ENCODE measurements at regions not wholly inside any gene's neighbourhood (a gene's known extent, or its start where the extent isn't known, plus 50 kb on each side); places are given as distances from the start of the nearest gene placed in this dataset.

DNA sequence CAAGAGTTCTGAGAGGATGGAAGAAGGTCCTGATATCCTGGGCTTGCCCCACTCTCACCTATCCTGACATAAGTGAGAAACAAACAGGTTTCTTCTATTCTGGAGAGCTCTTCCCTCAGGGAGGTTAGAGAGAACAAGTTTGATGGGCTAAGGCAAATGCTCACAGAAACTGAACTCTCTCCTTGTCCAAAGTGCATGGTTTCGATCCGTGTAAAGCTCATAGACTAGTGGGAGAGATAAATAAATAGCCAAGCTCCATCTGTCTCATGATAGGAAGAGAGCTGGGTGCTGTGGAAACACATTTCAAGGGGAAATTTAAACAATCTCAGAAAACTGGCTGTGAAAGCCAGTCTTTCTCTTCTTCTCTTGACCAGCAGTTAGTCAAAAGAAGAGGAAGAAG is 459.5 kb upstream of the LARGE1 start:
- BruUV-seq (replicated peaks): no TSS peak

DNA sequence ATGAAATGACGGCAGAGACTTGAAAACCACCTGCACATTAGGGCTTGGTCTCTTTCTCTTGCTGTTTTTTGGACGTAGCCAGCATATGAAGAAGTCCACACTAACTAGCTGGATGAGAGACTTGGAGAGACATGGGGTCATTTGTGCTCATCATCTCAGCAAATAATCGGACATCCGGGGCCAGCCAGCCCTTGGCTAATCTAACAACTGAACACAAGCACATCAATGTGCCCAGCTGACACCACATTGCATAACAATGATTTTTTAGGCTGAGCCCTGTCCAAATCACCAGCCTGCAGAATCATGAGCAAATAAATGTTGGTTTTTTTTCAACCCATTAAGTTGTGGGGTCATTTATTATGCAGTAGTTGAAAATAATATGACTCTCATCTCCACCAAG is 460.3 kb upstream of the LARGE1 start:
- CTCF ChIA-PET: no interaction called here
- TF ChIP-seq, protein P1, sequence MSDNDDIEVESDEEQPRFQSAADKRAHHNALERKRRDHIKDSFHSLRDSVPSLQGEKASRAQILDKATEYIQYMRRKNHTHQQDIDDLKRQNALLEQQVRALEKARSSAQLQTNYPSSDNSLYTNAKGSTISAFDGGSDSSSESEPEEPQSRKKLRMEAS (IDR thresholded peaks at IDR 0.05): no peak
- no peak for TF ChIP-seq POLR2AphosphoS5 (IDR thresholded peaks at IDR 0.05; ENCODE audit: low read depth, low read length)
- no peak for TF ChIP-seq FOSL1 (IDR thresholded peaks at IDR 0.05; ENCODE audit: low read depth)
- TF ChIP-seq, protein P2, sequence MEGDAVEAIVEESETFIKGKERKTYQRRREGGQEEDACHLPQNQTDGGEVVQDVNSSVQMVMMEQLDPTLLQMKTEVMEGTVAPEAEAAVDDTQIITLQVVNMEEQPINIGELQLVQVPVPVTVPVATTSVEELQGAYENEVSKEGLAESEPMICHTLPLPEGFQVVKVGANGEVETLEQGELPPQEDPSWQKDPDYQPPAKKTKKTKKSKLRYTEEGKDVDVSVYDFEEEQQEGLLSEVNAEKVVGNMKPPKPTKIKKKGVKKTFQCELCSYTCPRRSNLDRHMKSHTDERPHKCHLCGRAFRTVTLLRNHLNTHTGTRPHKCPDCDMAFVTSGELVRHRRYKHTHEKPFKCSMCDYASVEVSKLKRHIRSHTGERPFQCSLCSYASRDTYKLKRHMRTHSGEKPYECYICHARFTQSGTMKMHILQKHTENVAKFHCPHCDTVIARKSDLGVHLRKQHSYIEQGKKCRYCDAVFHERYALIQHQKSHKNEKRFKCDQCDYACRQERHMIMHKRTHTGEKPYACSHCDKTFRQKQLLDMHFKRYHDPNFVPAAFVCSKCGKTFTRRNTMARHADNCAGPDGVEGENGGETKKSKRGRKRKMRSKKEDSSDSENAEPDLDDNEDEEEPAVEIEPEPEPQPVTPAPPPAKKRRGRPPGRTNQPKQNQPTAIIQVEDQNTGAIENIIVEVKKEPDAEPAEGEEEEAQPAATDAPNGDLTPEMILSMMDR (IDR thresholded peaks at IDR 0.05 in 2 of 3, conservative IDR thresholded peaks at IDR 0.05 in 1 of 3; ENCODE audit: borderline replicate concordance in 1 of 3, insufficient read depth in 1 of 3, low read depth in 2 of 3, low read length in 2 of 3): no peak
- no peak for TF ChIP-seq RAD21 (IDR thresholded peaks at IDR 0.05; ENCODE audit: low read depth)
- no peak for TF ChIP-seq JUND (IDR thresholded peaks at IDR 0.05)
- no peak for TF ChIP-seq CBX3 (IDR thresholded peaks at IDR 0.05; ENCODE audit: low read depth)
- no peak for TF ChIP-seq POLR2A (IDR thresholded peaks at IDR 0.05; ENCODE audit: borderline replicate concordance, extremely low read depth, insufficient read depth, insufficient read length)
- TF ChIP-seq, protein P3, sequence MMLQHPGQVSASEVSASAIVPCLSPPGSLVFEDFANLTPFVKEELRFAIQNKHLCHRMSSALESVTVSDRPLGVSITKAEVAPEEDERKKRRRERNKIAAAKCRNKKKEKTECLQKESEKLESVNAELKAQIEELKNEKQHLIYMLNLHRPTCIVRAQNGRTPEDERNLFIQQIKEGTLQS (IDR thresholded peaks at IDR 0.05): no peak
- TF ChIP-seq EGR1 (IDR thresholded peaks at IDR 0.05; ENCODE audit: low read depth): no peak
- no peak for TF ChIP-seq EZH2phosphoT487 (IDR thresholded peaks at IDR 0.05; ENCODE audit: borderline replicate concordance)
- TF ChIP-seq SIN3A (IDR thresholded peaks at IDR 0.05; ENCODE audit: low read depth): no peak
- TF ChIP-seq ZFX (IDR thresholded peaks at IDR 0.05): no peak
- TF ChIP-seq ELF1 (IDR thresholded peaks at IDR 0.05; ENCODE audit: borderline replicate concordance, low read depth): no peak
- TF ChIP-seq EZH2 (IDR thresholded peaks at IDR 0.05): no peak
- no peak for TF ChIP-seq TCF7L2 (IDR thresholded peaks at IDR 0.05; ENCODE audit: borderline replicate concordance, extremely low read depth, insufficient read depth, insufficient read length)

More for the DNA sequence above, 459.5 kb upstream of the LARGE1 start:
- Histone ChIP-seq H3K9me3 (ENCODE audit: control insufficient read depth in 1 of 2, insufficient read depth in 1 of 2, low read depth in 1 of 2, low read length in 2 of 2) (peaks cover 13 to 42% of the 10 kb centered on the region in 2 experiments; a peak in 2 of 4 replicates), H3K27ac (ENCODE audit: low read depth, low read length) (no peak overlapping the region), H3K9me2 (ENCODE audit: insufficient read depth) (no peaks in the 10 kb centered on the region), H3K27me3 (ENCODE audit: insufficient read depth, low read length) (no peaks in the 10 kb centered on the region), H3K9ac (ENCODE audit: low read length) (no peak overlapping the region), H3K36me3 (ENCODE audit: control insufficient read depth in 1 of 2, insufficient read depth in 2 of 2, low read length in 2 of 2) (no peaks in the 10 kb centered on the region), H4K20me1 (ENCODE audit: insufficient read depth) (no peaks in the 10 kb centered on the region), H3K4me3 (replicated peaks in 1 of 2; ENCODE audit: low read depth in 1 of 2, low read length in 2 of 2) (no peak overlapping the region), H3K4me2 (ENCODE audit: low read length) (no peak overlapping the region), H2AFZ (ENCODE audit: low read depth, low read length, poor library complexity, severe bottlenecking) (no peak overlapping the region), H3K79me2 (ENCODE audit: insufficient read depth, low read length) (no peaks in the 10 kb centered on the region), H3K4me1 (ENCODE audit: control insufficient read depth in 1 of 2, insufficient read depth in 2 of 2, low read length in 2 of 2) (no peaks in the 10 kb centered on the region)
- TF ChIP-seq POLR2AphosphoS5 (IDR thresholded peaks at IDR 0.05; ENCODE audit: low read depth, low read length) (no peak), EZH2 (IDR thresholded peaks at IDR 0.05) (no peak), FOSL1 (IDR thresholded peaks at IDR 0.05; ENCODE audit: low read depth) (no peak), TCF7L2 (IDR thresholded peaks at IDR 0.05; ENCODE audit: borderline replicate concordance, extremely low read depth, insufficient read depth, insufficient read length) (no peak), EZH2phosphoT487 (IDR thresholded peaks at IDR 0.05; ENCODE audit: borderline replicate concordance) (no peak), SIN3A (IDR thresholded peaks at IDR 0.05; ENCODE audit: low read depth) (no peak)
- TF ChIP-seq, protein P1 (IDR thresholded peaks at IDR 0.05): no peak
- intact Hi-C loops (cut with micrococcal nuclease): no loop called here
- DNase-seq (ENCODE audit: low read depth, low spot score) (no peak), ATAC-seq (no peak)
- ChIA-PET POLR2A (no interaction called here), CTCF (no interaction called here), RAD21 (ENCODE audit: low non-redundant PET in 1 of 2, low total read pairs in 2 of 2, uncharacterized antibody in 2 of 2, unreplicated experiment in 2 of 2) (no interaction called here)

More for the DNA sequence above, 460.3 kb upstream of the LARGE1 start:
- no TSS peak for BruUV-seq (replicated peaks)
- no peak overlapping the region for H3K9ac ChIP-seq (ENCODE audit: low read length)
- intact Hi-C loops (cut with micrococcal nuclease): no loop called here
- no peaks in the 10 kb centered on the region for H4K20me1 ChIP-seq (ENCODE audit: insufficient read depth)
- no peaks in the 10 kb centered on the region for H3K27me3 ChIP-seq (ENCODE audit: insufficient read depth, low read length)
- no peaks in the 10 kb centered on the region for H3K9me2 ChIP-seq (ENCODE audit: insufficient read depth)
- no peak overlapping the region for H3K27ac ChIP-seq (ENCODE audit: low read depth, low read length)
- ATAC-seq (no peak), DNase-seq (ENCODE audit: low read depth, low spot score) (no peak)
- H3K9me3 ChIP-seq (ENCODE audit: control insufficient read depth in 1 of 2, insufficient read depth in 1 of 2, low read depth in 1 of 2, low read length in 2 of 2): peaks cover 13 to 47% of the 10 kb centered on the region in 2 experiments; a peak in 2 of 4 replicates
- no peak overlapping the region for H2AFZ ChIP-seq (ENCODE audit: low read depth, low read length, poor library complexity, severe bottlenecking)
- no peak overlapping the region for H3K4me2 ChIP-seq (ENCODE audit: low read length)
- no peaks in the 10 kb centered on the region for H3K79me2 ChIP-seq (ENCODE audit: insufficient read depth, low read length)
- no peak overlapping the region for H3K4me3 ChIP-seq (replicated peaks in 1 of 2; ENCODE audit: low read depth in 1 of 2, low read length in 2 of 2)
- H3K4me1 ChIP-seq (ENCODE audit: control insufficient read depth in 1 of 2, insufficient read depth in 2 of 2, low read length in 2 of 2): no peaks in the 10 kb centered on the region
- H3K36me3 ChIP-seq (ENCODE audit: control insufficient read depth in 1 of 2, insufficient read depth in 2 of 2, low read length in 2 of 2): no peaks in the 10 kb centered on the region
- ChIA-PET POLR2A (no interaction called here), RAD21 (ENCODE audit: low non-redundant PET in 1 of 2, low total read pairs in 2 of 2, uncharacterized antibody in 2 of 2, unreplicated experiment in 2 of 2) (no interaction called here)
